HAP-1 (cell line): ENCODE measurements at regions not wholly inside any gene's neighbourhood (a gene's known extent, or its start where the extent isn't known, plus 50 kb on each side); places are given as distances from the start of the nearest gene placed in this dataset.

Experiments
- DNase-seq, 2 experiments: peaks; one replicate each; pipeline ENCODE4 v3.0.0-alpha.2; 2016 to 2020; ENCODE audit warnings: low spot score in 2 of 2
- H3K27me3 ChIP-seq: fragments of 250-450 bp; sonication (Bioruptor Pico); 2 replicates; pipeline ENCODE4 v1.5.1; 2020; ENCODE audit warnings: low read depth, mild to moderate bottlenecking, moderate library complexity
- H3K36me3 ChIP-seq: fragments of 250-450 bp; sonication (Bioruptor Pico); replicated peaks from 2 replicates; pipeline ENCODE4 v1.5.1; 2020; ENCODE audit warnings: mild to moderate bottlenecking
- H3K4me1 ChIP-seq: fragments of 250-450 bp; sonication (Bioruptor Pico); 2 replicates; pipeline ENCODE4 v1.5.1; 2020; ENCODE audit warnings: mild to moderate bottlenecking
- H3K4me3 ChIP-seq: fragments of 250-450 bp; sonication (Bioruptor Pico); 2 replicates; pipeline ENCODE4 v1.5.1; 2020; ENCODE audit warnings: mild to moderate bottlenecking, moderate library complexity
- H3K9me3 ChIP-seq: fragments of 250-450 bp; sonication (Bioruptor Pico); 2 replicates; pipeline ENCODE4 v1.5.1; 2020; ENCODE audit warnings: mild to moderate bottlenecking, moderate library complexity
- in situ Hi-C: fragments of 300-500 bp; cut with MboI; formaldehyde crosslinking; loops from 3 replicates; pipeline ENCODE4 v1.14.3; 2020; ENCODE audit warnings: low sequenced_read_pairs, inconsistent platforms, mixed read lengths

DNA sequence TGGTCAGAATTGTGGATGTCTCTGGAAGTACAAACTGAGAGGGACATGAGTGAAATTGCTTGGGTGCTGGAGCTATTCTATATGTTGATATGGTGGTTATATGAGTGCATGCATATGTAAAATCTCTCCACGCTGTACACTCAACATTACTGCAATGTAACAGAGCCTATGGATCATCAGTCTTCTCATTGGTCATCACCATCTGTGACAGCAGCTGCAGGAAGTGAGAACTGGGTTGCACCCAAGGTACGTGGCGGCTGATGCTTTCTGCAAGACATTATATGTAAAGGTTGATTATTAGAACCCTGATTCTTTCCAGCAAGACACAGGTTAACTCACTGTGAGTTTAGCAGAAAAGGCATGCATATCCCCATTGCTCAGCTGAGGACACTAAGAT, 387.1 kb downstream of the OMA1 start:
- no peaks in the 10 kb centered on the region for H3K27me3 ChIP-seq
- H3K4me3 ChIP-seq: no peak overlapping the region
- H3K9me3 ChIP-seq: no peaks in the 10 kb centered on the region
- no peaks in the 10 kb centered on the region for H3K4me1 ChIP-seq
- in situ Hi-C loops: no loop called here
- H3K36me3 ChIP-seq: no peaks in the 10 kb centered on the region
- DNase-seq: no peak

DNA sequence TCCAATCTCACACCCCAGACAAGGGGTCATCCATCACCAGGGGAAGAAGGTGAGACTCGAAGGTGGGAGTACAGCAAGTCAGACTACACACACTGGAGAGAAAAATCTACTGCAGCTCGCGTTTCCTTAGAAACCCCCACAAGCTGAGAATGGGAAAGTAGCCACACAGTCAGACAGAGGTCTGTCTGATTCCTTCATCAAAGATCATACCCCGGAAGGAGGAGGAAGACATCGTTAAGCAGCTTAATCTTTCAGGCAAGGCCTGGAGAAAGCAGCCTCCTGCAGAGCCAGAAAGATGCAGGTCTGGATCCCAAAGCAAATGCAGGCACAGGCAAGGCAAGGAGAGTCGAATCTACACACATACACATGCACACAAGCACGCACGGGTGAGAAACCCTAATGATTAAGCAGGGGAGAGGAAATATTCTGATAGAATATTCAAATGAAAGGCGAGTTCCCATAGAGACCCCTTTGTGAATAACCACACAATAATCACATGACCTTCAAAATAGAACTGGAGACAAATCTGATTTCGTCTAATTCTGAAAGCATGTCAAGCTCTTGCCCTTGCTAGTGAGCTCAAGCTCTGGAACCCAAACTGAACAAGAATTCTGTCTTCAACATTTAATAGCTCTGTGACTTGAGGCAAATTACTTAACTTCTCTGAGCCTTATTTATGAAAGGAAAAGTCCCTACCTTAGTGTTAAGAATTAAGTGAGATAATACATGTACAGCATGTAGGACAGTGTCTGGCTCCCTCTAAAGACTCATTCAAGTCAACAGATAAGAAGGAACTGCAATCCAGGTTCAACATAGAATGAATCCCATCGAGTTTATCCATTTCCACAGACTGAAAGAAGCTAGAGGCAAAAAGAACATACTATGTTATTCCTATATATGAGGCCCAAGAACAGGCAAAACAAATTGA, 387.8 kb downstream of the OMA1 start:
- in situ Hi-C loops: no loop called here
- Histone ChIP-seq H3K4me1 (no peaks in the 10 kb centered on the region), H3K4me3 (no peak overlapping the region), H3K27me3 (no peaks in the 10 kb centered on the region), H3K36me3 (no peaks in the 10 kb centered on the region), H3K9me3 (no peaks in the 10 kb centered on the region)
- DNase-seq: no peak

DNA sequence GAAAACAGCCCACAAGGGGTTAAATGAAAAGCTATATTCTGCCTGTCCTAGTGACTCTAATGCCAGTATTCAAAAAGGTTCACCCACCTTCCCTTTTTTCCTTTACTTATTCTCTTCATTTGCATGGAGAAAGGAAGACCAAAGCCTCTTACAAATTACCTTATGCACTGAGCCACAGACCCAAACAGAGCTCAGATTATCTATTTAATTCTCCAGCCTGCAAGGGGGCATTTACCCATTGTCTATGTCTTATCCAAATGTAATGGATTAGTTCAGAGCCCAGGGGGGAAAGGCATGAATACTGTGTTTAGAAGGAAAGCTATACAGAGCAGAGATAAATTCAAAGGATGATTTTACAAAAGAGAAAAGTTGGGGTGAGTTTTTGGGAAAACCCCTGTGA, 388.5 kb downstream of the OMA1 start:
- DNase-seq: no peak
- in situ Hi-C loops: no loop called here
- Histone ChIP-seq H3K9me3 (no peaks in the 10 kb centered on the region), H3K27me3 (no peaks in the 10 kb centered on the region), H3K36me3 (no peaks in the 10 kb centered on the region), H3K4me3 (no peak overlapping the region), H3K4me1 (no peaks in the 10 kb centered on the region)

DNA sequence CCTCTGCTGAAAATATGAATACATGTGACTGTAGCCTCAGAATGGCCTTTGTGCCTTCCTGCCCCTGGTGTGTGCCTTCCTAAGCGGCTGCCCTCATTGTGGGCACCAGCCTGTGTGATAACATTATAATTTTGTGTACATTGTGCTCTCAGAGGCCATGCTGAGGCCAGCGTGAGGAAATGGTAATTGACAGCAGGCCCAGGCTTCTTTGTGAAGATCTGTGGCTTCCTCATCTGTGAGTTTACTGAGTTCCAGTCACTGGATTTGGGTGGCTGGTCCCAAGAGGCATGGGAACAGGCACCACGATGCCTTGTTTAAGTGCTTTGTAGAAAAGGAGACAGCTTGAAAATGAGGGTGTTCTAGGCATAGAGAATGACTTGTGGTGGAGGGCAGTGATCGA, 389.3 kb downstream of the OMA1 start:
- no peak overlapping the region for H3K4me3 ChIP-seq
- no peaks in the 10 kb centered on the region for H3K4me1 ChIP-seq
- DNase-seq: no peak
- no peaks in the 10 kb centered on the region for H3K36me3 ChIP-seq
- H3K27me3 ChIP-seq: no peaks in the 10 kb centered on the region
- H3K9me3 ChIP-seq: no peaks in the 10 kb centered on the region
- in situ Hi-C loops: no loop called here

DNA sequence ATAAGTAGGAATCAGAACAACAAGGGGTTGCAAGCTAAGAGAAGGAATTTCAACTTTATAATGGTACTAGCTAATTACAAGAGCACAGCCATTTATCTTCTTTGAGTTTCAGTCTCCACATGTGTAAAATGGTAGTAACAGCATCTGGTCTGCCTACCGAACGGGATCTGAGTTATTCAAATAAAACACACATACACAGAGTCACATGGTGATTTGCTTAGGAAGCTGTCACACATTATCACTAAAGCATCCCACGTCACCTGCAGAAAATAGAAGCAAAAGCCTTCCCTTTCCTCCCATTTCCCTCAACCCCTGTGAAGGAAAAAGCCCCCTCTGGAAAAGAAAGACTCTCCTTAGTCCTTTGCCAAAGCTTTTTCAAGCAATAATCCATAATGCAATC, 389.7 kb downstream of the OMA1 start:
- H3K9me3 ChIP-seq: no peaks in the 10 kb centered on the region
- H3K27me3 ChIP-seq: no peaks in the 10 kb centered on the region
- H3K4me1 ChIP-seq: no peaks in the 10 kb centered on the region
- no peak overlapping the region for H3K4me3 ChIP-seq
- no peak for DNase-seq
- in situ Hi-C loops: no loop called here
- H3K36me3 ChIP-seq: no peaks in the 10 kb centered on the region

DNA sequence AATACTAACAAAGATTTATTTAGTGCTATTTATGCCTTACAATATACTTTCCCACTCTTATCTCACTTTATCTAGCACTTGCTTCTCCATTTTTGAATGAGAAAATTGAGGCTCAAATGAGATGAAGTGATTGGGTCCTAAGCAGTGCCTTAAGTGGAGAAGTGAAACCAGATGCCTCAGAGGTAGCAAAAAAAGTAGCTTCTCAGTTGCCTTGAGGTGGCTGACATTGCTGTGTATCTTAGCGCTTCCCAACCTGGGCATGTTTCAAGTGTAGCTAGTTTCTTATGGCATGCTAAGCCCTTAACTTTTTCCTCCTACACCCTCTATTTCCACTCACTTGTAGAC, 390.4 kb downstream of the OMA1 start:
- no peak overlapping the region for H3K4me3 ChIP-seq
- in situ Hi-C loops: no loop called here
- H3K27me3 ChIP-seq: no peaks in the 10 kb centered on the region
- DNase-seq: no peak
- no peaks in the 10 kb centered on the region for H3K4me1 ChIP-seq
- H3K9me3 ChIP-seq: no peaks in the 10 kb centered on the region
- H3K36me3 ChIP-seq: no peaks in the 10 kb centered on the region

DNA sequence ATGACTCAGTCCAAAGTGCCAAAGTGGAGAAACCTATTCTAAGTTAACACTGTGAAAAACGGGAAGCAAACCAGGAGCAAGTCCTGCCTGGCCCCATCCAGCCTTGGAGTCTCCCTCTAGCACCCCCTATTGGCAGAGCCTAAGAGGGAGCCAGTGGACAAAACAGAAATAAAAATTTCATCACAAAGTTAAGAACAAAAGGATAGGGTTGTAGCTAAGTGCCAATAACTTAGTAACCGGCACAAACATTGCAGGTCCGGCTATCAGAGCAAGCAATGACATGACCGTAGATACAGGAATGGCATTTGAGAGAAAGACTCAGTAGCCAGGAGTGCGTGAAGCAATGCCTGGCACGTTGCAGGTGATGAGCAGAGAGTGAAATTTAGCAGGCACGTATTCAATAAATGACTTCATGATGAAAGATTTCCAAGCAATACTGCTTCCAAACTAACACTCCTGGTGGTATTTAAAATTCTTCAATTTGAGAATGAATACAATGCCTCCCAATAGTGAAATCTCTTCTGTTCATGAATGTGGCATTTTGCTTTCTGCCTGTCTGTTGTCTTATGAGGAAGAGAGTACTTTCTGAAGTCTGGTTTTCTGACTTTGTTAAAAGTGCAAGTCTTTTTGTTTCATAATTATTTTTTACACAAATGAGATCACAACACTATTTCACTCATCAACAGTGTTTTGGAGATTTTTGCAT, 391.0 kb downstream of the OMA1 start:
- Histone ChIP-seq H3K27me3 (no peaks in the 10 kb centered on the region), H3K4me3 (no peak overlapping the region), H3K9me3 (no peaks in the 10 kb centered on the region), H3K4me1 (no peaks in the 10 kb centered on the region), H3K36me3 (no peaks in the 10 kb centered on the region)
- DNase-seq: peak in 1 of 2 experiments; percentile 54
- in situ Hi-C loops: no loop called here

DNA sequence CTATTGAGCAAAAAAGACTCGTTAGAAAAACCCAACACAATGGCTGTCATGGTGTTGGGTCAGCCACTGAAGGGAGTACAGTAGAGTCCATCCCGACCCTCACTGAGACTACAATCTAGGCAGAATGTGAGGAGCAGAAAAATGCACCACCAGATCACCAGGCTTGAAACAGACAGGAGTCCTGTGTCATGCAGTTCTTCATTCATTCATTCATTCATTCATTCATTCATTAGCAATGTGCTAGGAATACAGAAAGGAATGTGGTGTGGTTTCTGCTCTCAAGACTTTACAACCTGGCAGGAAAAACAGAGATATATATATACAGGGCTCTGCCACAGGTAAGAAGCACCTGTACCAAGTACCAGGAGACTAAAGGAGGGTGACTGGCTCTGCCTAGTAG, 392.3 kb downstream of the OMA1 start:
- no peak overlapping the region for H3K4me3 ChIP-seq
- H3K36me3 ChIP-seq: no peaks in the 10 kb centered on the region
- H3K27me3 ChIP-seq: no peaks in the 10 kb centered on the region
- H3K9me3 ChIP-seq: no peaks in the 10 kb centered on the region
- no peak for DNase-seq
- in situ Hi-C loops: no loop called here
- no peaks in the 10 kb centered on the region for H3K4me1 ChIP-seq

DNA sequence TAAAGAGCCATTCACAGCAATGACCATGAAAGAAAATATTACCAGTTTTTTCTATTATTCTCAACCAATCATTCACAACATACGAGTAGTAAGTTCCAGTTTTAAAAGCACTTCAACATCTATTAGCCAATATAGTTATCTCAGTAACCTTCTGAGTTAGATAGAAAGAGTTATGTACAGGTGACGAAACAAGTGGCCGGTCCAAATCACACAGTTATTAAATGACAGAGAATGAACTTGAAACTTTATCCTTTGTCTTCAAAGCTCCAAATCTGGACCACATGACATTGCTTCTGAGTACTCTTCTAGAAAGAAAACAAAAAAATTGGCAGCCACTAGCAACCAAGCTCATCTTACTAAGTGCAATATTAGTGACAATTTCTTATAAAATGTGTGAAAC, 393.8 kb downstream of the OMA1 start:
- no peaks in the 10 kb centered on the region for H3K36me3 ChIP-seq
- H3K27me3 ChIP-seq: no peaks in the 10 kb centered on the region
- in situ Hi-C loops: no loop called here
- H3K4me1 ChIP-seq: no peaks in the 10 kb centered on the region
- no peak for DNase-seq
- no peak overlapping the region for H3K4me3 ChIP-seq
- H3K9me3 ChIP-seq: no peaks in the 10 kb centered on the region

DNA sequence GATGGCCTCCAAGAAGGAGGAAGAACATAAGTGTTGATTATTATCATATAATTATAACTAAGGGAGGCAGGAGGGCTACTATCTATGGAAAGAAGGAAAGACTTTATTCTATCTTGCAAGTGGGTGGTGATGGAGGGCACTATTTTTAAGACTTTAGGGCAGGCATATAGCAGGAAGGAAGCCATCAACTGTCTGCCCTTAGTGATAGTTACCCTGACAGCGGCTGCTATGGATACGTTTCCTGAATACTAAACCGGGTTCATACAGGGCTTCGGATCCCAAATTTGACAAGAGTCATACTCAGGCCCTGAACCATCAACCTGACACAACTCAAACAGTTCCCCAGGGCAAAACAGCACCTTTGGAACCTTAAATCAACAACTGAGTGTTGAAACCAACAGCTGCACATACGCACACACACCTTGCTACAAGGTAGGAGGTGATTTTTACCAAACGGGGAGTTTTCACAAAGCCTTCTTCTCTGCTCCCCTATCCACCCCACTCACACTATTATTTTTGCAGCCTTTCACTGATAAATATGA, 397.2 kb downstream of the OMA1 start:
- no peaks in the 10 kb centered on the region for H3K27me3 ChIP-seq
- no peaks in the 10 kb centered on the region for H3K4me1 ChIP-seq
- no peaks in the 10 kb centered on the region for H3K36me3 ChIP-seq
- H3K9me3 ChIP-seq: no peaks in the 10 kb centered on the region
- no peak overlapping the region for H3K4me3 ChIP-seq
- in situ Hi-C loops: no loop called here
- DNase-seq: no peak

DNA sequence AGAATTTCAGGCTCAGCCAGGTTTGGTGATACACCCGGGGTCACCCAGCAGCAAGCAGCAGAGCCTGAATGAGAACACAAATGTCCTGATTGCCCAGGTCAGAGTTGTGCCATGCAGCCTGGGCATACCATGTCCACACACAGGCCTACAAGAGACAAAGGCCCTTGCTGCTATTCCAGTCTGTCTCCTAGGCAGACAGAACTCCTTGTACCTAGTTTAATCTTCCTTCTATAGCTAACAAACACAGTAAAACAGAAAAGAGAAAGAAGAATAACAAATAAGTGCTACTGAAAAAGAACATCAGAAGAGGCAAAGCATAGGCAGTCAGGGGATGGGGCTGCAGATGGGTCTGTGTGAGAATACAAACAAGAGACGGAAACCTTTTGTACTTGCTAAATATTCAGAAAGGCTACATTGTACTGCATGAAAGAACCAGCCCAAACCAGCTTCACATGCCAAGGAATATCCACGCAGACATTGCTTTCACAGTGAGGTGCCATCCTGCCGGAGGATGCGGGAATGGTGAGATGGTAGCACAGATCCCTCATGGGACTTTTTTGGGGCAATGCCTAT, 401.7 kb downstream of the OMA1 start:
- Histone ChIP-seq H3K9me3 (no peaks in the 10 kb centered on the region), H3K27me3 (no peaks in the 10 kb centered on the region), H3K4me1 (no peaks in the 10 kb centered on the region), H3K4me3 (no peak overlapping the region), H3K36me3 (no peaks in the 10 kb centered on the region)
- in situ Hi-C loops: no loop called here
- DNase-seq: no peak

DNA sequence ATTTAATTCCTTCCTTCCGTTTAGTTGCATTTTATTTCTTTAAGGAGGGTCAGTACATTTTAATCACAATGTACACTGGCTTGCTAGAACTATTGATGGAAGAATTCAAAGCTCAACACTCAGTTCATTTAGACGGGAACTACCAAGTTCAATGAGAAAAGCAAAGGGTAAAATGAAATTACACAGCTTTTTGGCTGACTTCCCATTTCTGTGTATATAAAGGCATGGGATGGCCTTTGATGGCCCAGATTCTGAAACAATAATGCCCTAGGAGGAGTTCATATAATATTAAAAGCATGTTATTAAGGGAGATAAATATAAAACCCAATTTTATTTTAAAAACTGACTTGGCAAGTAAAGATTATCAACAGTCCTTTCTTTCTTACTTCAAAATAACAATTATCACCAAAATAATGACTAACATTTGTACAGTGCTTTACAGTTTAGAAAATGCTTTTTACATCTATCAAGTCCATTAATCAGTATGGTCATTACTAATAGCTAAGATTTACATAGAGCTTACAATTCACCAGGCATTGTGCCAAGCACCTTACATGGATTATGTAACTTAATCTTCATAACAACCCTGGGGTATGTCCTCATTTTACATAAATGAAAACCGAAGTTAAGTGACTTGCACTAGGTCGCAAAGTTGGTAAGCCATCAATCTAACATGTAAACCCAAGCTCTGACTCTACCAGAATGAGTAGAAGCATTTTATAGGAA, 402.4 kb downstream of the OMA1 start:
- no peaks in the 10 kb centered on the region for H3K4me1 ChIP-seq
- H3K9me3 ChIP-seq: no peaks in the 10 kb centered on the region
- no peaks in the 10 kb centered on the region for H3K27me3 ChIP-seq
- no peak for DNase-seq
- no peak overlapping the region for H3K4me3 ChIP-seq
- in situ Hi-C loops: no loop called here
- H3K36me3 ChIP-seq: no peaks in the 10 kb centered on the region

DNA sequence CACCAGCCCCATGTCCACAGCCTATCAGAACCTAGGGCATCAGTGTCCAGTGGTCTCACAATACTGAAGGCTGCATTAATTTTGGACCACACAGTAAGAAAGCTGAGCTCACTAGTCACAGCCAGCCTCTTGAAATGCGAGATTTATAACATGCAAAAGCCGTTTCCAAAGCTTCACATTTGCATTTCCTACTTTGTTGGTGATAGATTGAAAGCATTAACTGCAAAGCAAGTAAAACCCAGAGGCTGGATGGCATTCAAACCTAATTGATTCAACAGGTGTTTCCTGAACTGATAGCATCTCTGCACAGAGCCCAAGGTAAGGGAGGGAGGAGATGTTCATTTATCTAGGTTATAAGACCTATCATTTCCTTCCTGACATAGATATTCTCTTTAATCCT, 410.1 kb downstream of the OMA1 start:
- Histone ChIP-seq H3K4me3 (no peak overlapping the region), H3K4me1 (no peaks in the 10 kb centered on the region)
- in situ Hi-C loops: no loop called here

More for the DNA sequence above, 410.1 kb downstream of the OMA1 start:
- H3K36me3 ChIP-seq: no peaks in the 10 kb centered on the region
- H3K27me3 ChIP-seq: no peaks in the 10 kb centered on the region
- no peaks in the 10 kb centered on the region for H3K9me3 ChIP-seq
- no peak for DNase-seq
